Breast epithelium (tissue), 3 donors: ENCODE measurements at regions not wholly inside any gene's neighbourhood (a gene's known extent, or its start where the extent isn't known, plus 50 kb on each side); places are given as distances from the start of the nearest gene placed in this dataset.

Source experiments
- CTCF ChIP-seq, 3 donors: fragments of 450-650 bp; IDR thresholded peaks; one replicate each; pipeline ENCODE4 v1.5.1; 2016 to 2017; ENCODE audit warnings: antibody characterized with exemption in 3 of 3, mild to moderate bottlenecking in 3 of 3, moderate library complexity in 3 of 3
- POLR2A ChIP-seq: fragments of 450-650 bp; IDR thresholded peaks from one replicate; pipeline ENCODE4 v1.6.1; 2016; ENCODE audit warnings: antibody characterized with exemption, mild to moderate bottlenecking, moderate library complexity

- TF ChIP-seq CTCF (IDR thresholded peaks at IDR 0.05) (no peak), POLR2A (no peak)
These were observed 110.0 kb upstream of the NSMCE3 start for GRCh38 chr15:29379647-29380046.
